ENCODE measurements at regions not wholly inside any gene's neighbourhood (a gene's known extent, or its start where the extent isn't known, plus 50 kb on each side); places are given as distances from the start of the nearest gene placed in this dataset.
"Not testable (repeated sequence)": the region's sequence is repeated elsewhere in the genome, so short reads cannot be mapped to it uniquely, and the experiment has no call there.

DNA sequence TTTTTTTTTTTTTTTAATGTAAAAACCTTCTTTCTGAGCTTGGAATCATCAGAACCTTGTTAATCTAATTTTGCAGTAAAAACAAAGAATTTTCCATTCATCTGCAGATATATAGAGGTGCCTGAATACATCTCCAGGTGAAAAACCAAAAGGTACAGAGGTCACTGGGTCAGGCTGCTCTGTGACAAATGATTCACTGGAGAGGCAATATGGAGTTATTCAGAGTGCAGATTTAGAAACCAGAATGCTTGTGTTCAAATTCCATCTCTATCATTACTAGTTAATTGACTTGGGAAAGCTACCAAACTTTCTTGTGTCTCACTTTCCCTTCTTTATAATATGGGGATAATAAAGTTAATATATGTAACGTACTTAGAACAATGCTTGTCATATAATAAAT, 51.5 kb upstream of the C1orf53 start:
- no peak for DNase-seq (ENCODE audit: low read depth in 1 of 2, low spot score in 2 of 2)
- Histone ChIP-seq H3K4me1 (replicated peaks) (no peaks in the 10 kb centered on the region), H3K27me3 (replicated peaks) (no peaks in the 10 kb centered on the region), H3K4me3 (no peak overlapping the region), H3K9me3 (replicated peaks) (no peaks in the 10 kb centered on the region), H3K27ac (no peak overlapping the region), H3K36me3 (no peaks in the 10 kb centered on the region)

DNA sequence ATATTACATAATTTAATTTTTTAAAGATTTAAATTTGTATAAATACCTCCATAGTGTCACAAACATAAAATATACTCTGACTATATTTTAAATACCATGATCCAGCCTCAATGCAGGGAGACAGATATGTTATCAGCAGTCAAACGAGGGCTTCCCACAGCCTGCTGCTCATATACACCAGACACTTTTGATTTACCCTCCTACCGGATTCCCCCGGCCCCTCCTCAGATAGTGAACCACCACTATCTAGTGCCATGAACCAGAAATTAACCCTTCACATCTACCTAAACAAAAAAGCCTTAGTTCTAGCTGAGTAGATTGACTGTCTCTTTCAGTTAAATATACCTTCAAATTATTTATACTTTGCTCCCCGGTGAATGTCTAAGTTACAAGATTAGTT, 52.4 kb upstream of the C1orf53 start:
- no peaks in the 10 kb centered on the region for H3K9me3 ChIP-seq (replicated peaks)
- no peaks in the 10 kb centered on the region for H3K36me3 ChIP-seq
- no peak for DNase-seq (ENCODE audit: low read depth in 1 of 2, low spot score in 2 of 2)
- H3K27ac ChIP-seq = no peak overlapping the region
- no peaks in the 10 kb centered on the region for H3K4me1 ChIP-seq (replicated peaks)
- no peak overlapping the region for H3K4me3 ChIP-seq
- no peaks in the 10 kb centered on the region for H3K27me3 ChIP-seq (replicated peaks)

DNA sequence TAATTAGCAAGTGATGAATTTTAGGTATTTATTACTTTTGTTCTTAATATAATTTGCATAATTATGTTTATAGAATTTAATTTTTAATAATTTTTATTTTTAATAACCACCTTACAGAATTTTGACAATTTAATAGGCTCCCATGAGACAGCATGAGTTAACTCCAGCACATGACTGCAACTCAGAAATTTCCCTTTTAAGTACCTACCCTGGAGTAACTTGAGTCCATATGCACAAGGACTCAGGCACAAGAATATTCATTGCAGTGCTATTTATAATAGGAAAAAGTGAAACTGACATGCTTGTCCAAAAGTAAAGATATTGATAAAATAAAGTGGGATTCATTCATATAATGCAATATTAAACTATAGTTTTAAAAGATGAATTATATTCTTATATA, 54.1 kb upstream of the C1orf53 start:
- no peaks in the 10 kb centered on the region for H3K9me3 ChIP-seq (replicated peaks)
- no peaks in the 10 kb centered on the region for H3K4me1 ChIP-seq (replicated peaks)
- no peaks in the 10 kb centered on the region for H3K27me3 ChIP-seq (replicated peaks)
- no peak overlapping the region for H3K4me3 ChIP-seq
- no peak for DNase-seq (ENCODE audit: low read depth in 1 of 2, low spot score in 2 of 2)
- no peaks in the 10 kb centered on the region for H3K36me3 ChIP-seq
- no peak overlapping the region for H3K27ac ChIP-seq

DNA sequence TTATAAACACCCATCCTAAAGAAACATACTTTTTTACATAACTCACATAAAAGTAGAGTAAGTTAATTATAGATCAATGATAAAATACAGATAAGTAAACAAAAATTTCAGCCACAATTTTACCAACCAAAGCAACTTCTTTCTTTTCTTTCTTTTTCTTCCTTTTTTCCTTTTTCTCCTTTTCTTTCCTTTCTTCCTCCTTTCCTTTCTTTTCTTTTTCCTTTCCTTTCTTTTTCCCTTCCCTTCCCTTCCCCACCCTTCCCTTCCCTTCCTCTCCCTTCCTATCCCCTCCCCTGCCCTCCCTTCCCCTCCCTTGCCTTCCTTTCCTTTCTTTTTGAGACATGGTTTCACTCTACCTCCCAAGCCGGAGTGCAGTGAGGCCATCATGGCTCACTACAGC, 56.5 kb upstream of the C1orf53 start:
- Histone ChIP-seq H3K27me3 (replicated peaks) (no peaks in the 10 kb centered on the region), H3K4me3 (no peak overlapping the region), H3K9me3 (replicated peaks) (no peaks in the 10 kb centered on the region), H3K36me3 (no peaks in the 10 kb centered on the region), H3K4me1 (replicated peaks) (no peaks in the 10 kb centered on the region), H3K27ac (no peak overlapping the region)
- DNase-seq (ENCODE audit: low read depth in 1 of 2, low spot score in 2 of 2) = no peak

DNA sequence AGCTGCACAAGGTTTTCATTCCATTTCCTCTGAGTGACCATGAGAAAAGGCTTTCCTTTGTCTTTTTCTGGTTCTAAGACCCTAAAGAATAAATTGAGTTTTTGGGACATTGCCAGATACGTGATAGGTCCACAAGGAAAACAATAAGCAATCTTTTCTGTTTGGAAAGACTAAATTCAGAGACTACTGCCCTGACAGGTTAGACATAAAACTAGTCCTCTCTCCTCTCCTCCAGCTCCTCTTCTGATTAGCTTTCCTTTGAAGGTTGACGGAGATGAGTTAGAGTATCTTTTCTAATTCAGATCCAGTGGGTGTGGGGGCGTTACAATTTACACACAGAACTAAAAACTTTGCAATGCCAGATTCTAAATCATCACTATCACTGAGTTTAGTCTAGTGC, 57.8 kb upstream of the C1orf53 start:
- H3K4me1 ChIP-seq (replicated peaks) = no peaks in the 10 kb centered on the region
- H3K36me3 ChIP-seq = no peaks in the 10 kb centered on the region
- no peaks in the 10 kb centered on the region for H3K27me3 ChIP-seq (replicated peaks)
- H3K27ac ChIP-seq = no peak overlapping the region
- H3K4me3 ChIP-seq = no peak overlapping the region
- DNase-seq (ENCODE audit: low read depth in 1 of 2, low spot score in 2 of 2) = no peak
- H3K9me3 ChIP-seq (replicated peaks) = no peaks in the 10 kb centered on the region

DNA sequence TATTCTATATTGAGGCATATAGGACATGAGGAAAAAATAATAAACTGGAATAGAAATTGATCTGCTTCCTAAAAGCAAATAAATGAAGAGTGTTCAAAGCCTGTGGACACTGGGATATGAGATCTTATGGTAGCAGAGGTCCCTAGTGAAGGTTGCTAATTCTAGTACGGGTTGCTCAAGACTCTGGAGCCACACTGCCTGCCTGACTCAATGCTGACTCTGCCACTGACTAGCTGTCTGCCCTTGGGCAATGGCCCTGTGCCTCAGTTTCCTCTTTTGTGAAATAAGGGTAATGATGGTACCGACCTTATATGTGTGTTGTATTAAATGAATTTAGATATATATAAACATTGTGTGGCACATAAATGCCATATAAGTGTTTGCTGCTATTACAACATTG, 59.0 kb upstream of the C1orf53 start:
- no peak for DNase-seq (ENCODE audit: low read depth in 1 of 2, low spot score in 2 of 2)
- no peak overlapping the region for H3K27ac ChIP-seq
- H3K9me3 ChIP-seq (replicated peaks) = no peaks in the 10 kb centered on the region
- no peaks in the 10 kb centered on the region for H3K36me3 ChIP-seq
- no peaks in the 10 kb centered on the region for H3K27me3 ChIP-seq (replicated peaks)
- H3K4me3 ChIP-seq = no peak overlapping the region
- H3K4me1 ChIP-seq (replicated peaks) = peaks cover 7% of the 10 kb centered on the region

DNA sequence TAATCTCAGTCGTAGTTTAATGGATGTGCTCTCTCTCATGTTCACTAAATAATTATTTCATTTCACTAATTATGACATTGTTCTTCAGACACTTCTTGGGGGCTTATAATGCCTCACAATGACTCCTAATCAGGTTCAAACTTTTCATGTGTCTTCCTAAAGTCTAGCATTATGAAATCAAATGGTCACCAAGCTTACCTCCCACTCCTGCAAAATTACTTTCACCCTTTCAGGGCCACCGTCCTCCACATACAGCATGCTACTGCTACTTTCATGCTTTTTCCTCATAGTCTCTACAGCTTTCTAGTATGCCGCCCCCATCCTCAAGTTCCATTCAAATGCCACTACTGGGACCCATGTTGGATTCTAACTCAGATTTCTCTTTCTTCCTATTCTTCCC, 59.8 kb upstream of the C1orf53 start:
- no peak for DNase-seq (ENCODE audit: low read depth in 1 of 2, low spot score in 2 of 2)
- Histone ChIP-seq H3K4me3 (no peak overlapping the region), H3K4me1 (replicated peaks) (peaks cover 9% of the 10 kb centered on the region), H3K27me3 (replicated peaks) (no peaks in the 10 kb centered on the region), H3K9me3 (replicated peaks) (no peaks in the 10 kb centered on the region), H3K36me3 (no peaks in the 10 kb centered on the region), H3K27ac (no peak overlapping the region)

DNA sequence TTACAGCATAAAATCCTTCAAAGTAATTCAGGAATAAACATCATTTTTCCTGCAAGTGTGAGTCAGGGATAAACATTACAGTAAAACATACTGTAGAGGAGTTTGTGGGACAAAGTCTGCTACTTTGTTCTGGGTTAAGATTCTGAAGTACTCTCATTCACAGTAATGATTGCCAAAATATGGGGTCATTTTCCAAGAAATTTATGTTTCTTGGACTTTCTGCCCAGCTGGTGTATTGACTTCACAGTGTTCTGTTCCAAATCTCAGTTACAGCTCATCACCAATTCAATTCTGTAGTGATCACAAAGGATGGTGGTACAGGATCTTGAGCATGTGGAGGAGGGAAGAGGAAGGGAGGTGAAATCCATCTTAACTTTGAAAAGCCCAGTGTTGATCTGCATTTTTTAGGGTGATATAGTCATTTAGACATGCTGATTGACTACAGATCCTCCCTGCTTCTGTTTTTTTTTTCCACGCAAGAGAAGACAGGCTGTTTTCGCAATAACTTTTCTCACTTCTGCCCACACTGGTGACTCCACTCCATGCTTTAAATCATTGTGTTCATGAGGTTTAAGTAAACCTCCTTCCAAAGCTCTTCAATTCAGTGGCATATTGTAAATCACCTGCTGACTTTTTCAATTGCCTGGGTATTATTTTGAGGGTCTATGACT, 60.4 kb upstream of the C1orf53 start:
- H3K4me1 ChIP-seq (replicated peaks) = peaks cover 9% of the 10 kb centered on the region
- no peaks in the 10 kb centered on the region; the same call in 1 of the 2 replicates for H3K9me3 ChIP-seq (replicated peaks)
- no peaks in the 10 kb centered on the region for H3K36me3 ChIP-seq
- no peaks in the 10 kb centered on the region for H3K27me3 ChIP-seq (replicated peaks)
- H3K4me3 ChIP-seq = no peak overlapping the region
- H3K27ac ChIP-seq = no peak overlapping the region
- no peak for DNase-seq (ENCODE audit: low read depth in 1 of 2, low spot score in 2 of 2)

DNA sequence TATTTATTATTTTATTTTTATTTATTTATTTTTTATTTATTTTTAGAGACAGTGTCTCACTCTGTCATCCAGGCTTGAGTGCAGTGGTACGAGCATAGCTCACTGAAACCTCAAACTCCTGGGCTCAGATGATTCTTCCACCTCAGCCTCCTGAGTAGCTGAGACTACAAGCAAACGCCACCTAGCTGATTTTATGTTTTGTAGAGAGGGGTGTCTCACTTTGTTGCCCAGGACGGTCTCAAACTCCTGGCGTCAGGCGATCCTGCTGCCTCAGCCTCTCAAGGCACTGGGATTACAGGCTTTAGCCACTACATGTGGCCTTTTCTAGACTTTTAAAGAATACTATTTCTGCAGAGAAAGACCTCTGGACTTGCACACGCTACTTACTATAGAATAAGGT, 61.3 kb upstream of the C1orf53 start:
- no peak overlapping the region for H3K27ac ChIP-seq
- H3K27me3 ChIP-seq (replicated peaks) = no peaks in the 10 kb centered on the region
- no peaks in the 10 kb centered on the region; the same call in 1 of the 2 replicates for H3K9me3 ChIP-seq (replicated peaks)
- no peaks in the 10 kb centered on the region for H3K36me3 ChIP-seq
- DNase-seq (ENCODE audit: low read depth in 1 of 2, low spot score in 2 of 2) = no peak
- no peak overlapping the region for H3K4me3 ChIP-seq
- peaks cover 9% of the 10 kb centered on the region for H3K4me1 ChIP-seq (replicated peaks)

DNA sequence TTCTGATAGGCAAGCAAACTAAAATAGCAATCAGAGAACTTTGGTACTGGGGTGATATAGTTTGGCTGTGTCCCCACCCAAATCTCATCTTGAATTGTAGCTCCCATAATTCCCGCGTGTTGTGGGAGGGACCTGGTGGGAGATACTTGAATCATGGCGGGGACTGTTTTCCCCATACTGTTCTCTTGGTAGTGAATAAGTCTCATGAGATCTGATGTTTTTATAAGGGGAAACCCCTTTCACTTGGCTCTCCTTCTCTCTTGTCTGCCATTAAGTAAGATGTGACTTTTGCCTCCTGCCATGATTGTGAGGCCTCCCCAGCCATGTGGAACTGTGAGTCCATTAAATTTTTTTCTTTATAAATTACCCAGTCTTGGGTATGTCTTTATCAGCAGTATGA, 62.6 kb upstream of the C1orf53 start:
- H3K4me1 ChIP-seq (replicated peaks); H3K27me3 ChIP-seq (replicated peaks); H3K36me3 ChIP-seq; H3K4me3 ChIP-seq; H3K9me3 ChIP-seq (replicated peaks); DNase-seq (ENCODE audit: low read depth in 1 of 2, low spot score in 2 of 2); H3K27ac ChIP-seq: not testable (repeated sequence)

DNA sequence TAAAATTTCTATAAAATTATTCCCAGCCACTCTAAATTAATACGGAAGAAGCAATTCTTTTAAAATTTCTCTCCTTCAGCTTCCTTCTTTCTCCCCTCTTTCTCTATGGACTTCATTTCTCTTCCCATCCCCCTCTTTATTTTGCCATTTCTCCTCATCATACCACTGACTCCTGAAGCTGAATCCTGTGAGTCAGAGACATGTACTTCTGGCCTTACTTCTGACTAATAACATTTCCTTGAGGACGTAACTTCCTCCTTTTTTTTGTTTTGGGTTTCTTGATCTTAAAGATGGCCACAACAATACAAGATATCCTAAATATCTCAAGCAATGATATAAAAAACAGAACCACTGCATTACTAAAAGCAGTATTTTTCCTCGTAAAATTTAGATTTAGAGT, 63.6 kb upstream of the DENND1B start:
- DNase-seq (ENCODE audit: low read depth in 1 of 2, low spot score in 2 of 2) = peak in 1 of 2 experiments; percentile 16
- no peak overlapping the region for H3K4me3 ChIP-seq
- H3K9me3 ChIP-seq (replicated peaks) = no peaks in the 10 kb centered on the region; the same call in 1 of the 2 replicates
- no peaks in the 10 kb centered on the region for H3K27me3 ChIP-seq (replicated peaks)
- H3K27ac ChIP-seq = no peak overlapping the region
- H3K36me3 ChIP-seq = no peaks in the 10 kb centered on the region
- peaks cover 9% of the 10 kb centered on the region for H3K4me1 ChIP-seq (replicated peaks)

DNA sequence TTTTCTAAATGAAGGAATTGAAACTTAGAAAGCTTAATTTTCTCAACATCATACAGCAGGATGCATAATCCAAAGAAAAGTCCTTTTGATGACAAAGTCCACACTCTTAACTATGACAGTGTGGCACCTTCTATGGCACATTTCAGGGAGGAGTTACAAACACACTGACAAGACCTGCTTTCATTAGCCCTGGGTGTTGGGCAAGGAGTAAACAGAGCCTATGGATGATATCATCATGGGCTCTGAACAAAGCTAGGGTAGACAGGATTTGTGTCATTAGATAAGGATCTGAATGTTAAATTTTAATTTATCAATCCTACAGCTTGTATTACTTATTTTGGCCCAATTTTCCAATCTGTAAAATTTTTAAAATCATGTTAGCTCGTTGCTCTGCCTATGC, 62.6 kb upstream of the DENND1B start:
- Histone ChIP-seq H3K36me3 (no peaks in the 10 kb centered on the region), H3K27ac (no peak overlapping the region), H3K4me1 (replicated peaks) (peaks cover 9% of the 10 kb centered on the region), H3K27me3 (replicated peaks) (no peaks in the 10 kb centered on the region), H3K9me3 (replicated peaks) (no peaks in the 10 kb centered on the region; the same call in 1 of the 2 replicates), H3K4me3 (no peak overlapping the region)
- DNase-seq (ENCODE audit: low read depth in 1 of 2, low spot score in 2 of 2) = no peak

DNA sequence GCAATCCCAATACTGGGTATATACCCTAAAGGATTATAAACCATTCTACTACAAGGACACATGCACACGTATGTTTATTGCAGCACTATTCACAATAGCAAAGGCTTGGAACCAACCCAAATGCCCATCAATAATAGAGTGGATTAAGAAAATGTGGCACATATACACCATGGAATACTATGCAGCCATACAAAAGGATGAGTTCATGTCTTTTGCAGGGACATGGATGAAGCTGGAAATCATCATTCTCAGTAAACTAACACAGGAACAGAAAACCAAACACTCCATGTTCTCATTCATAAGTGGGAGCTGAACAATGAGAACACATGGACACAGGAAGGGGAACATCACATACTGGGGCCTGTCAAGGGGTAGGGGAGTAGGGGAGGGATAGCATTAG, 61.1 kb upstream of the DENND1B start:
- not testable (repeated sequence) for DNase-seq (ENCODE audit: low read depth in 1 of 2, low spot score in 2 of 2); H3K36me3 ChIP-seq; H3K27me3 ChIP-seq (replicated peaks); H3K9me3 ChIP-seq (replicated peaks); H3K4me3 ChIP-seq; H3K4me1 ChIP-seq (replicated peaks); H3K27ac ChIP-seq

DNA sequence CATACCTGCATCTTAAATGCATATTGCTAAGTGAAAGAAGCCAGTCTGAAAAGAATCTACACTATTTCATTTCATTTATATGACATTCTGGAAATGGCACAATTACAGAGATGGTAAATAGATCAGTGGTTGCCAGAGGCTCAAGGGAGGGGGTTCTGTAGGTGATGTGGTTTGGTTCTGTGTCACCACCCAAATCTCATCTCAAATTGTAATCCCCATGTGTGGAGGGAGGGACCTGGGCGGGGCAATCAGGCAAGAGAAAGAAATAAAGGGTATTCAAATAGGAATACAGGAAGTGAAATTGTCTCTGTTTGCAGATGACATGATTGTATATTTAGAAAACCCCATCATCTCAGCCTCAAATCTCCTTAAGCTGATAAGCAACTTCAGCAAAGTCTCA, 53.7 kb upstream of the DENND1B start:
- not testable (repeated sequence) for H3K27ac ChIP-seq; H3K36me3 ChIP-seq; H3K27me3 ChIP-seq (replicated peaks); H3K4me1 ChIP-seq (replicated peaks); H3K9me3 ChIP-seq (replicated peaks); DNase-seq (ENCODE audit: low read depth in 1 of 2, low spot score in 2 of 2); H3K4me3 ChIP-seq

DNA sequence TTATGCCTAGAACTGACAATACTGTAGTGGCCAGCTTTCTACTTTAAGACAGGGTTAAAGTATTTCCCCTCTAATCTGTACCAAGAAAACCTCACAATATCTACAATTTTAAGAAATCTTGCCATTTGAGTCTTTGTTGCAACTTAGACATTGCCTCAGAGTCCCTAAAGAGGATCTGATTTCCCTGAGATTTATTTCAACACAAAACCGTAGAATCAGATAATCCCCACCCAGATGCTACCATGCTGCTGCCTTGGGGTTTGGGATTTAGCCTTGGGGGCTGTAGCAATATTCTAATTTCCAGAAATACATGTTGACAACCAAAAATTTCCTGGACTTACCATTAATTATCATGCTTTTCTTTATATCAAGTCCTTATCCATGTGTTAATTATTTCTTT, 50.3 kb upstream of the DENND1B start:
- H3K4me3 ChIP-seq = no peak overlapping the region
- DNase-seq (ENCODE audit: low read depth in 1 of 2, low spot score in 2 of 2) = no peak
- no peaks in the 10 kb centered on the region for H3K36me3 ChIP-seq
- no peaks in the 10 kb centered on the region for H3K4me1 ChIP-seq (replicated peaks)
- H3K27me3 ChIP-seq (replicated peaks) = no peaks in the 10 kb centered on the region
- no peak overlapping the region for H3K27ac ChIP-seq
- no peaks in the 10 kb centered on the region for H3K9me3 ChIP-seq (replicated peaks)
